PC-3 (cell line): ENCODE measurements at regions not wholly inside any gene's neighbourhood (a gene's known extent, or its start where the extent isn't known, plus 50 kb on each side); places are given as distances from the start of the nearest gene placed in this dataset.

Experiments used
- CTCF ChIP-seq: fragments of 300-600 bp; sonication (generic); conservative IDR thresholded peaks from 2 replicates; pipeline ENCODE4 v1.5.1; 2017; ENCODE audit warnings: antibody characterized with exemption, low read depth, mild to moderate bottlenecking, low read length
- EZH2 ChIP-seq: fragments of 300-600 bp; sonication (generic); IDR thresholded peaks from one replicate; pipeline ENCODE4 v1.6.1; 2017; ENCODE audit warnings: antibody characterized with exemption, mild to moderate bottlenecking, low read length; ENCODE audit not compliant: unreplicated experiment
- EZH2phosphoT487 ChIP-seq: fragments of 300-600 bp; sonication (generic); IDR thresholded peaks from 2 replicates; pipeline ENCODE4 v1.6.1; 2018; ENCODE audit warnings: mild to moderate bottlenecking, antibody characterized with exemption, low read length, borderline replicate concordance

- no peak for TF ChIP-seq CTCF
- no peak for TF ChIP-seq EZH2
- TF ChIP-seq EZH2phosphoT487 = no peak
Measured at GRCh38 chr13:99894840-99895443, 76.6 kb downstream of the ZIC5 start.
